ENCODE measurements at regions not wholly inside any gene's neighbourhood (a gene's known extent, or its start where the extent isn't known, plus 50 kb on each side); places are given as distances from the start of the nearest gene placed in this dataset.
"Not testable (repeated sequence)": the region's sequence is repeated elsewhere in the genome, so short reads cannot be mapped to it uniquely, and the experiment has no call there.

GRCh38 chr15:69700380-69700779 is 247.8 kb downstream of the RPLP1 start:
- ChIA-PET CTCF (no interaction called here), POLR2A (no interaction called here)
- DNase-seq (ENCODE audit: low read depth, low spot score): no peak
- TF ChIP-seq, protein P1, sequence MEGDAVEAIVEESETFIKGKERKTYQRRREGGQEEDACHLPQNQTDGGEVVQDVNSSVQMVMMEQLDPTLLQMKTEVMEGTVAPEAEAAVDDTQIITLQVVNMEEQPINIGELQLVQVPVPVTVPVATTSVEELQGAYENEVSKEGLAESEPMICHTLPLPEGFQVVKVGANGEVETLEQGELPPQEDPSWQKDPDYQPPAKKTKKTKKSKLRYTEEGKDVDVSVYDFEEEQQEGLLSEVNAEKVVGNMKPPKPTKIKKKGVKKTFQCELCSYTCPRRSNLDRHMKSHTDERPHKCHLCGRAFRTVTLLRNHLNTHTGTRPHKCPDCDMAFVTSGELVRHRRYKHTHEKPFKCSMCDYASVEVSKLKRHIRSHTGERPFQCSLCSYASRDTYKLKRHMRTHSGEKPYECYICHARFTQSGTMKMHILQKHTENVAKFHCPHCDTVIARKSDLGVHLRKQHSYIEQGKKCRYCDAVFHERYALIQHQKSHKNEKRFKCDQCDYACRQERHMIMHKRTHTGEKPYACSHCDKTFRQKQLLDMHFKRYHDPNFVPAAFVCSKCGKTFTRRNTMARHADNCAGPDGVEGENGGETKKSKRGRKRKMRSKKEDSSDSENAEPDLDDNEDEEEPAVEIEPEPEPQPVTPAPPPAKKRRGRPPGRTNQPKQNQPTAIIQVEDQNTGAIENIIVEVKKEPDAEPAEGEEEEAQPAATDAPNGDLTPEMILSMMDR (IDR thresholded peaks at IDR 0.05; ENCODE audit: insufficient read depth, low read length, missing control alignments): no peak
- H3K4me3 ChIP-seq (ENCODE audit: low read depth, low read length): no peak overlapping the region

DNA sequence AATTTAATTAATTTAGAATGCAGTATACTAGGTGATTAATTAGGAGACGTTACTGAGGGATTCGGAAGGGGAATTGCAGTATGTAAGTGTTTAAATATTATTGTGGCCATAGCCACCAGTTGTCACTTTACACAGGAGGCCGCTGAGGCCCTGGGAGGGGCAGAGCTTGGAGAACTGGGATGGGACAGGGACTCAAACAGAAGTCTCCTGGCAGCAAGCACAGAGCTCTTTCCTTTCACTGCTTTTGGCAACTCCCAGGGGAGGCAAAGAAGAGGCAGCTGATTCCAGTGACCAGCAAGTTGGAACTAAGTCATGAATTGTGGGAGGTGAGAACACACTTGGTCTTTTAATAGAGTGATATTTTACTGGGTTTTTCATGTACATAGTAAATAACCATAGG is 248.6 kb downstream of the RPLP1 start:
- H3K4me3 ChIP-seq (ENCODE audit: low read depth, low read length): no peak overlapping the region
- ChIA-PET POLR2A (no interaction called here), CTCF (no interaction called here)
- DNase-seq (ENCODE audit: low read depth, low spot score): no peak
- TF ChIP-seq, protein P1 (IDR thresholded peaks at IDR 0.05; ENCODE audit: insufficient read depth, low read length, missing control alignments): no peak

- ChIA-PET POLR2A (no interaction called here), CTCF (no interaction called here)
- TF ChIP-seq, protein P1 (IDR thresholded peaks at IDR 0.05; ENCODE audit: insufficient read depth, low read length, missing control alignments): no peak
- DNase-seq (ENCODE audit: low read depth, low spot score): no peak
- no peak overlapping the region for H3K4me3 ChIP-seq (ENCODE audit: low read depth, low read length)
Observed at GRCh38 chr15:69703532-69704187, 251.0 kb downstream of the RPLP1 start.

DNA sequence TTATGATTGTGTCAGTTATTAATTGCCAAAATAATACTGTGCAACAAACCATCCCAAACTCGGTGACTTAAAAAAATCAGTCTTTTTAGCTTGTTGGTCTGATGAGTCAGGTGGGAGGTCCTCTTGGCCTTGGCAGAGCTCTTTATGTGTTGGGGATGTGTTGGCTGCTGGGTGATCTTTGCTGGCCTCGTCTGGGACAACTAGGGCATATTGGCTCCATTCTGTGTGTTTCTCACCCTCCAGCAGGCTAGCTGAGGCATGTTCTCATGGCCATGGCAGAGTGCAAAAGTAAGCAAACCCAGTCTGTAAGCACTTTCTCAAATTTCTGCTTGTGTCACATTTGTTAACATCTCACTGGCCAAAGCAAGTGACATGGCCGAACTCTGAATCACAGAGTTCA is 251.6 kb downstream of the RPLP1 start:
- no peak for DNase-seq (ENCODE audit: low read depth, low spot score)

GRCh38 chr15:69704700-69705099 is 252.1 kb downstream of the RPLP1 start:
- TF ChIP-seq, protein P1 (IDR thresholded peaks at IDR 0.05; ENCODE audit: insufficient read depth, low read length, missing control alignments): no peak
- H3K4me3 ChIP-seq (ENCODE audit: low read depth, low read length): no peak overlapping the region
- DNase-seq (ENCODE audit: low read depth, low spot score): no peak
- CTCF ChIA-PET: no interaction called here
- POLR2A ChIA-PET: no interaction called here

More for the DNA sequence above, 251.6 kb downstream of the RPLP1 start:
- ChIA-PET POLR2A (no interaction called here), CTCF (no interaction called here)
- H3K4me3 ChIP-seq (ENCODE audit: low read depth, low read length): no peak overlapping the region
- TF ChIP-seq, protein P1 (IDR thresholded peaks at IDR 0.05; ENCODE audit: insufficient read depth, low read length, missing control alignments): no peak

GRCh38 chr15:69706353-69707097 is 253.9 kb downstream of the RPLP1 start:
- TF ChIP-seq, protein P1 (IDR thresholded peaks at IDR 0.05; ENCODE audit: insufficient read depth, low read length, missing control alignments): no peak
- no peak overlapping the region for H3K4me3 ChIP-seq (ENCODE audit: low read depth, low read length)
- no peak for DNase-seq (ENCODE audit: low read depth, low spot score)
- POLR2A ChIA-PET: no interaction called here
- CTCF ChIA-PET: no interaction called here

DNA sequence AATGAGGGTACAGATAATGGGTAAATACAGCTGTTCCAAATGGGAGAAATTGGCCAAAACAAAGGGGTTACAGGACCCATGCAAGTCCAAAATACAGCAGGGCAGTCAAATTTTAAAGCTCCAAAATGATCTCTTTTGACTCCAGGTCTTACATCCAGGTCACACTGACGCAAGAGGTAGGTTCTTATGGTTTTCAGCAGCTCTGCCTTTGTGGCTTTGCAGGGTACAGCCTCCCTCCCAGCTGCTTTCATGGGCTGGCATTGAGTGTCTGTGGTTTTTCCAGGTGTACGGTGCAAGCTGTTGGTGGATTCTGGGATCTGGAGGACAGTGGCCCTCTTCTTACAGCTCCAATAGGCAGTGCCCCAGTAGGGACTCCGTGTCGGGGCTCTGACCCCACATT is 254.6 kb downstream of the RPLP1 start:
- H3K4me3 ChIP-seq (ENCODE audit: low read depth, low read length); POLR2A ChIA-PET; CTCF ChIA-PET; DNase-seq (ENCODE audit: low read depth, low spot score): not testable (repeated sequence)

DNA sequence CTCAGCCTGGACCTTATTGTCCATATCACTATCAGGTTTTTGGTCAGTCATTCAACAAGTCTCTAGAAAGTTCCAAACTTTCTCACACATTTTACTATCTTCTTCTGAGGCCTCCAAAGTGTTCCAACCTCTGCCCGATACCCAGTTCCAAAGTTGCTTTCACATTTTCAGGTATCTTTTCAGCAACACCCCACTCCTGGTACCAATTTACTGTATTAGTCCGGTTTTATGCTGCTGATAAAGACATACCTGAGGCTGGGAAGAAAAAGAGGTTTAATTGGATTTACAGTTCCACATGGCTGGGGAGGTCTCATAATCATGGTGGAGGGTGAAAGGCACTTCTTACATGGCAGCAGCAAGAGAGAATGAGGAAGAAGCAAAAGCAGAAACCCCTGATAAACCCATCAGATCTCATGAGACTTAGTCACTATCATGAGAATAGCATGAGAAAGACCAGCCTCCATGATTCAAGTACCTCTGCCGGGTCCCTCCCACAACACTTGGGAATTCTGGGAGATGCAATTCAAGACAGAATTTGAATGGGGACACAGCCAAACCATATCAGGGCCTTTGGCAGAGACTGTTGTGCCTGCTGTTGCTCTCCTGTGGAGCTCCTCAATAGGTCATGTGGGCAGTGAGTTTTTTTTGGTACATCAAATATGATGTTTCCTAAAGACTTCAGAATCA is 256.0 kb downstream of the RPLP1 start:
- DNase-seq (ENCODE audit: low read depth, low spot score); POLR2A ChIA-PET; CTCF ChIA-PET; H3K4me3 ChIP-seq (ENCODE audit: low read depth, low read length): not testable (repeated sequence)
